Liver (tissue), 8 donors: ENCODE measurements at regions not wholly inside any gene's neighbourhood (a gene's known extent, or its start where the extent isn't known, plus 50 kb on each side); places are given as distances from the start of the nearest gene placed in this dataset.

Experiments used
- DNase-seq: peaks from one replicate; pipeline ENCODE4 v3.0.0-alpha.2; 2017; ENCODE audit warnings: low spot score
- H3K27ac ChIP-seq, 2 donors: one replicate each; pipeline ENCODE4 v1.7.0; 2013; ENCODE audit warnings: inconsistent platforms in 2 of 2, low read length in 2 of 2, control low read depth in 1 of 2, low read depth in 1 of 2, mild to moderate bottlenecking in 1 of 2
- H3K27me3 ChIP-seq, 4 donors: one replicate each; pipeline versions ENCODE4 v1.6.1 to v1.7.0; 2013; ENCODE audit warnings: low read length in 3 of 4, inconsistent platforms in 1 of 4, mild to moderate bottlenecking in 1 of 4, moderate library complexity in 1 of 4; ENCODE audit not compliant: control insufficient read depth in 4 of 4, insufficient read depth in 4 of 4
- H3K36me3 ChIP-seq, 4 donors: one replicate each; pipeline versions ENCODE4 v1.6.1 to v1.7.0; 2013; ENCODE audit warnings: low read length in 3 of 4, mild to moderate bottlenecking in 3 of 4, low read depth in 1 of 4, moderate library complexity in 1 of 4; ENCODE audit not compliant: control insufficient read depth in 4 of 4, insufficient read depth in 3 of 4
- H3K4me1 ChIP-seq, 4 donors: one replicate each; pipeline versions ENCODE4 v1.6.1 to v1.7.0; 2013; ENCODE audit warnings: low read length in 3 of 4, mild to moderate bottlenecking in 3 of 4, moderate library complexity in 1 of 4; ENCODE audit not compliant: control insufficient read depth in 4 of 4, insufficient read depth in 4 of 4
- H3K4me3 ChIP-seq, 3 donors: one replicate each; pipeline versions ENCODE4 v1.6.1 to v1.7.0; 2013; ENCODE audit warnings: low read length in 3 of 3, control low read depth in 1 of 3, low read depth in 1 of 3, mild to moderate bottlenecking in 1 of 3
- H3K9ac ChIP-seq, 2 donors: one replicate each; pipeline ENCODE4 v1.7.0; 2013; ENCODE audit warnings: low read length in 2 of 2, mild to moderate bottlenecking in 2 of 2, moderate library complexity in 2 of 2, control low read depth in 1 of 2, low read depth in 1 of 2
- H3K9me3 ChIP-seq, 4 donors: one replicate each; pipeline versions ENCODE4 v1.6.1 to v1.7.0; 2013; ENCODE audit warnings: low read length in 3 of 4; ENCODE audit not compliant: control insufficient read depth in 4 of 4
- ATF3 ChIP-seq: IDR thresholded peaks from 2 replicates; pipeline ENCODE4 v1.6.1; 2016; ENCODE audit warnings: antibody characterized with exemption
- CTCF ChIP-seq: fragments of 150-350 bp; IDR thresholded peaks from 2 replicates; pipeline ENCODE4 v1.5.1; 2017; ENCODE audit warnings: improper control_type of control experiment, low read depth, low read length; ENCODE audit not compliant: missing input control
- EGR1 ChIP-seq, 2 donors: IDR thresholded peaks; 2 replicates each; pipeline ENCODE4 v1.6.1; 2016 to 2018; ENCODE audit warnings: antibody characterized with exemption in 2 of 2, low read depth in 2 of 2
- FOXA1 ChIP-seq: IDR thresholded peaks from 2 replicates; pipeline ENCODE4 v1.6.1; 2016; ENCODE audit warnings: antibody characterized with exemption
- GABPA ChIP-seq, 2 donors: IDR thresholded peaks in 1 of 2; conservative IDR thresholded peaks in 1 of 2; 2 replicates each; pipeline ENCODE4 v1.6.1; 2016; ENCODE audit warnings: antibody characterized with exemption in 2 of 2, mild to moderate bottlenecking in 1 of 2, moderate library complexity in 1 of 2
- HNF4A ChIP-seq, 2 donors: conservative IDR thresholded peaks; 2 replicates each; pipeline ENCODE4 v1.6.1; 2016; ENCODE audit warnings: antibody characterized with exemption in 2 of 2, mild to moderate bottlenecking in 2 of 2
- HNF4G ChIP-seq: IDR thresholded peaks from 2 replicates; pipeline ENCODE4 v1.6.1; 2016; ENCODE audit warnings: antibody characterized with exemption
- JUND ChIP-seq, 2 donors: IDR thresholded peaks; 2 replicates each; pipeline ENCODE4 v1.6.1; 2016; ENCODE audit warnings: antibody characterized with exemption in 2 of 2
- MAX ChIP-seq: IDR thresholded peaks from 2 replicates; pipeline ENCODE4 v1.6.1; 2016; ENCODE audit warnings: antibody characterized with exemption
- NR2F2 ChIP-seq: IDR thresholded peaks from 2 replicates; pipeline ENCODE4 v1.6.1; 2016; ENCODE audit warnings: antibody characterized with exemption
- RAD21 ChIP-seq, 2 donors: IDR thresholded peaks; 2 replicates each; pipeline ENCODE4 v1.6.1; 2016; ENCODE audit warnings: antibody characterized with exemption in 2 of 2, mild to moderate bottlenecking in 2 of 2
- REST ChIP-seq: IDR thresholded peaks from 2 replicates; pipeline ENCODE4 v1.6.1; 2016; ENCODE audit warnings: antibody characterized with exemption, mild to moderate bottlenecking
- RXRA ChIP-seq, 2 donors: IDR thresholded peaks; 2 replicates each; pipeline ENCODE4 v1.6.1; 2017 to 2018; ENCODE audit warnings: antibody characterized with exemption in 2 of 2, mild to moderate bottlenecking in 1 of 2
- SP1 ChIP-seq: IDR thresholded peaks from 2 replicates; pipeline ENCODE4 v1.6.1; 2018; ENCODE audit warnings: antibody characterized with exemption, mild to moderate bottlenecking
- TAF1 ChIP-seq: conservative IDR thresholded peaks from 2 replicates; pipeline ENCODE4 v1.6.1; 2016; ENCODE audit warnings: antibody characterized with exemption, mild to moderate bottlenecking
- YY1 ChIP-seq: IDR thresholded peaks from 2 replicates; pipeline ENCODE4 v1.6.1; 2016; ENCODE audit warnings: antibody characterized with exemption, mild to moderate bottlenecking
- ZBTB33 ChIP-seq: IDR thresholded peaks from 2 replicates; pipeline ENCODE4 v1.6.1; 2016; ENCODE audit warnings: antibody characterized with exemption
- WGBS: extraction: QIAGEN DNeasy Blood & Tissue Kit; methylation state at CpG from one replicate; pipeline ENCODE4 v1.1.7; 2013; 5-methylcytosine and 5-hydroxymethylcytosine counted together
- donor health status: healthy.
- donor health status: healthy.
- donor health status: healthy.
- donor health status: healthy.
- donor health status: healthy.

GRCh38 chr4:62344915-62345314 is 1144.8 kb downstream of the ADGRL3 start (continued):
- TF ChIP-seq GABPA (IDR thresholded peaks at IDR 0.05 in 1 of 2, conservative IDR thresholded peaks at IDR 0.05 in 1 of 2) (no peak), RXRA (IDR thresholded peaks at IDR 0.05) (no peak), EGR1 (IDR thresholded peaks at IDR 0.05; ENCODE audit: low read depth in 2 of 2) (no peak), JUND (IDR thresholded peaks at IDR 0.05) (no peak), ZBTB33 (no peak)

GRCh38 chr4:62344474-62344873 is 1144.3 kb downstream of the ADGRL3 start:
- DNase-seq, result no peak
- peaks cover 0 to 4% (median 2%) of the 10 kb centered on the region in 4 donors for H3K9me3 ChIP-seq
- TF ChIP-seq ZBTB33, result no peak
- no peak for TF ChIP-seq ATF3
- TF ChIP-seq TAF1, result no peak
- no peak for TF ChIP-seq YY1
- TF ChIP-seq JUND (IDR thresholded peaks at IDR 0.05), result no peak
- TF ChIP-seq REST, result no peak
- no peak for TF ChIP-seq SP1
- TF ChIP-seq EGR1 (IDR thresholded peaks at IDR 0.05; ENCODE audit: low read depth in 2 of 2), result no peak
- no peak for TF ChIP-seq FOXA1
- no peak for TF ChIP-seq GABPA (IDR thresholded peaks at IDR 0.05 in 1 of 2, conservative IDR thresholded peaks at IDR 0.05 in 1 of 2)
- TF ChIP-seq NR2F2, result no peak
- H3K9ac ChIP-seq, result no peak overlapping the region
- WGBS, result 69% methylated on average over 4 of the region's 4 CpGs
- no peak overlapping the region for H3K27ac ChIP-seq
- no peak overlapping the region for H3K4me3 ChIP-seq
- H3K36me3 ChIP-seq, result no peaks in the 10 kb centered on the region
- H3K4me1 ChIP-seq, result no peaks in the 10 kb centered on the region
- H3K27me3 ChIP-seq, result no peaks in the 10 kb centered on the region

GRCh38 chr4:62342346-62342745 is 1142.2 kb downstream of the ADGRL3 start:
- no peak overlapping the region for H3K4me3 ChIP-seq
- no peaks in the 10 kb centered on the region for H3K4me1 ChIP-seq
- no peak for DNase-seq
- no peaks in the 10 kb centered on the region for H3K27me3 ChIP-seq
- H3K27ac ChIP-seq, result no peak overlapping the region
- H3K9me3 ChIP-seq, result peaks cover 0 to 4% (median 2%) of the 10 kb centered on the region in 4 donors
- no peak overlapping the region for H3K9ac ChIP-seq
- no peaks in the 10 kb centered on the region for H3K36me3 ChIP-seq
- TF ChIP-seq HNF4G (no peak), GABPA (IDR thresholded peaks at IDR 0.05 in 1 of 2, conservative IDR thresholded peaks at IDR 0.05 in 1 of 2) (no peak), REST (no peak), RAD21 (IDR thresholded peaks at IDR 0.05) (no peak), CTCF (no peak), HNF4A (conservative IDR thresholded peaks at IDR 0.05) (no peak), EGR1 (IDR thresholded peaks at IDR 0.05; ENCODE audit: low read depth in 2 of 2) (no peak), YY1 (no peak), MAX (no peak)
